HFF-Myc (cell line): ENCODE measurements at regions not wholly inside any gene's neighbourhood (a gene's known extent, or its start where the extent isn't known, plus 50 kb on each side); places are given as distances from the start of the nearest gene placed in this dataset.

Source experiments
- DNase-seq: peaks from one replicate; pipeline ENCODE4 v3.0.0-alpha.2; 2011; ENCODE audit warnings: low read depth; ENCODE audit errors: extremely low read depth
- H3K4me3 ChIP-seq: replicated peaks from 2 replicates; pipeline ENCODE4 v1.5.1; 2011; ENCODE audit warnings: low read depth, mild to moderate bottlenecking, control low read depth, low read length
- TF ChIP-seq, protein P1 (sequence below): IDR thresholded peaks from 2 replicates; pipeline ENCODE4 v1.5.1; 2012; ENCODE audit warnings: mild to moderate bottlenecking, low read depth, low read length, control low read depth; ENCODE audit errors: missing control alignments

DNA sequence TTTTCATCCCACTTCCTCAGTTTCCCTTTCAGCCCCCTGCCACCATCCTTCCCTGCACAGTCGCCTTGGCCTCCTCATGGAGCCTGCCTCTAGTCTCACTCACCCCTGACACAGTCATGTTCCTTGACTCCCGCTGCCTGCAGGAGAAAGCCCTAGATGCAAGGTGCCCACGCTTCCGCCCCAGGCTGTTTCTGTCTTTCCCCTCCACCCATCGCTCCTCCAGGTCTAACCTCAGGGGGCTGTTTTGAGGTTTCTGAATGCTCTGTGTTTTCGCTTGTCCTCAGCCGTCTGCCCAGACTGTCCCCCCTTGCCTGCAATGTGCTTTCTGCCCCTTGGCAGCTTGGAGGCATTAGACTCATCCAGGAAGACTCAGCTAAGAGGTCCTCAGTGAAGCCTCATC lies 89.9 kb downstream of the EMX2 start:
- H3K4me3 ChIP-seq, result no peak overlapping the region
- TF ChIP-seq, protein P1, sequence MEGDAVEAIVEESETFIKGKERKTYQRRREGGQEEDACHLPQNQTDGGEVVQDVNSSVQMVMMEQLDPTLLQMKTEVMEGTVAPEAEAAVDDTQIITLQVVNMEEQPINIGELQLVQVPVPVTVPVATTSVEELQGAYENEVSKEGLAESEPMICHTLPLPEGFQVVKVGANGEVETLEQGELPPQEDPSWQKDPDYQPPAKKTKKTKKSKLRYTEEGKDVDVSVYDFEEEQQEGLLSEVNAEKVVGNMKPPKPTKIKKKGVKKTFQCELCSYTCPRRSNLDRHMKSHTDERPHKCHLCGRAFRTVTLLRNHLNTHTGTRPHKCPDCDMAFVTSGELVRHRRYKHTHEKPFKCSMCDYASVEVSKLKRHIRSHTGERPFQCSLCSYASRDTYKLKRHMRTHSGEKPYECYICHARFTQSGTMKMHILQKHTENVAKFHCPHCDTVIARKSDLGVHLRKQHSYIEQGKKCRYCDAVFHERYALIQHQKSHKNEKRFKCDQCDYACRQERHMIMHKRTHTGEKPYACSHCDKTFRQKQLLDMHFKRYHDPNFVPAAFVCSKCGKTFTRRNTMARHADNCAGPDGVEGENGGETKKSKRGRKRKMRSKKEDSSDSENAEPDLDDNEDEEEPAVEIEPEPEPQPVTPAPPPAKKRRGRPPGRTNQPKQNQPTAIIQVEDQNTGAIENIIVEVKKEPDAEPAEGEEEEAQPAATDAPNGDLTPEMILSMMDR, result no peak
- DNase-seq, result no peak

GRCh38 chr10:117635826-117636225 lies 93.3 kb downstream of the EMX2 start:
- no peak overlapping the region for H3K4me3 ChIP-seq
- TF ChIP-seq, protein P1, result no peak
- DNase-seq, result no peak

DNA sequence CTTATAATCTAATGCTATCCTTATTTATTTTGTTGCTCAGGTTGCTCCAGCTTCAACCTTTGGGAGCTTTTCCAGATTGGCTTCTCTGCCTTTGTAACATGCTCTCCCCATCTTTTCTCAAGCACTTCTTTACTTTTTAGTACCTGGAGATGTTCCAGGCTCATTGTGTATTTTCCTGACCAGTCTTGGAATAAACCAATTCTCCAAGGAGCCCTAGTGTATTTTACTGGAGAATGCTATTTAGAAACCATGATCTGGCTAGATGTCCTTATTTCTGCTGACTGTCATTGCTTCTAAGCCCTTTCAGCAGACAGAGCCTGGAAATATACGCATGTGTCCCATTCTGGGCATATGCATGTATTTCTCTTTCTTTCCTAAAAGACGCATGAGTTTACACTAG lies 95.7 kb downstream of the EMX2 start:
- H3K4me3 ChIP-seq, result no peak overlapping the region
- no peak for DNase-seq
- TF ChIP-seq, protein P1, result no peak

DNA sequence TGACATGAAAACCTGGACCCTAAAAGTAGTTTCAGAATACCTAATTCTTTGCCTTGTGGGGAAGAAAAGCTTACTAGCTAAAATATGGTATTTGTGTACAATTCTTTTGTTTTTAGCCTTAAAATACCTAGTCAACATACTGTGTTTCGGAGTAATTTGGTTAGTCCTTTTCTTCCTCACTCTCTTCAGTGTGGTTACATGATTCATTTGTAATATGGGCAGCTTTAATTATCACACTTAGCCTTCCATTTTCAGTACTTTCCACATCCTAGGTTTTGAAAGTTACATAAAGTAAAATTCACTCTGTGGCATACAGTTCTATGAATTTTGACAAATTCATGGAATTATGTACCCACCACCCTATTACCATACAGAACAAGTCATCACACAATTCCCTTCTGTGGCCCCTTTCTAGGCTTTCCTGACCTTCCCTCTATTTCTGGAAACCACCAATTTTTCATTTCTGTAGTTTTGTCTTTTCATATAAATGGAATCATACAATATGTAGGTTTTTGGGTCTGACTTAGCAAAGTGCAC lies 96.2 kb downstream of the EMX2 start:
- TF ChIP-seq, protein P1, result no peak
- DNase-seq, result no peak
- no peak overlapping the region for H3K4me3 ChIP-seq

DNA sequence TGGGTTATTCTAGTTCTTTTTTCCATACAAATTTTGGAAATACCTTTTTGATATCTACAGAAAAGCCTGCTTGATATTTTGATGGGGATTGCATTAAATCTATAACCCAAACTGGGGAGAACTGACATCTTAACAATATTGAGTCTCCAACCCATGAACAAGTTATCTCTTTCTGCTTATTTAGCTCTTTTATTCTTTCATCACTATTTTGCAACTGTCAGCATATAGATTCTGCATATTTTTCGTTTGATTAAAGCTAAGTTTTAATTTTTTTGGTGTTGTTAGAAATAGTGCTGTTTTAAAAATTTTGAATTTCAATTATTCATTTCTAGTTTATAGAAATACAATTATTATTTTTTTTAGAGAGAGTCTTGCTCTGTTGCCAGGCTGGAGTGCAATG lies 97.9 kb downstream of the EMX2 start:
- TF ChIP-seq, protein P1, result no peak
- no peak for DNase-seq
- no peak overlapping the region for H3K4me3 ChIP-seq

GRCh38 chr10:117646718-117647117 lies 104.2 kb downstream of the EMX2 start:
- no peak for DNase-seq

More at GRCh38 chr10:117646718-117647117, 104.2 kb downstream of the EMX2 start:
- H3K4me3 ChIP-seq, result no peak overlapping the region
- TF ChIP-seq, protein P1, result no peak
